Nephron progenitor cell (in vitro differentiated cells): ENCODE measurements at regions not wholly inside any gene's neighbourhood (a gene's known extent, or its start where the extent isn't known, plus 50 kb on each side); places are given as distances from the start of the nearest gene placed in this dataset.

Experiments
- DNase-seq: peaks from one replicate; pipeline ENCODE4 v3.0.0; 2021
- H3K27ac Mint-ChIP-seq: 2 replicates; pipeline ENCODE4 v1.8.0; 2021; ENCODE audit warnings: mild to moderate bottlenecking, moderate library complexity, mixed read lengths
- H3K27me3 Mint-ChIP-seq: 2 replicates; pipeline ENCODE4 v1.8.0; 2021; ENCODE audit warnings: mild to moderate bottlenecking, low read depth, mixed read lengths; ENCODE audit not compliant: poor library complexity
- H3K36me3 Mint-ChIP-seq: 2 replicates; pipeline ENCODE4 v1.8.0; 2021; ENCODE audit warnings: low read depth, mixed read lengths
- H3K4me1 Mint-ChIP-seq: 2 replicates; pipeline ENCODE4 v1.8.0; 2021; ENCODE audit warnings: mixed read lengths
- H3K4me3 Mint-ChIP-seq: 2 replicates; pipeline ENCODE4 v1.8.0; 2021; ENCODE audit warnings: mild to moderate bottlenecking, moderate library complexity, mixed read lengths
- H3K9me3 Mint-ChIP-seq: 2 replicates; pipeline ENCODE4 v1.8.0; 2021; ENCODE audit warnings: mild to moderate bottlenecking, moderate library complexity, mixed read lengths
- CTCF ChIP-seq: fragments of 200-600 bp; sonication (generic); IDR thresholded peaks from 2 replicates; pipeline ENCODE4 v1.5.0; 2021; ENCODE audit warnings: antibody characterized with exemption

DNA sequence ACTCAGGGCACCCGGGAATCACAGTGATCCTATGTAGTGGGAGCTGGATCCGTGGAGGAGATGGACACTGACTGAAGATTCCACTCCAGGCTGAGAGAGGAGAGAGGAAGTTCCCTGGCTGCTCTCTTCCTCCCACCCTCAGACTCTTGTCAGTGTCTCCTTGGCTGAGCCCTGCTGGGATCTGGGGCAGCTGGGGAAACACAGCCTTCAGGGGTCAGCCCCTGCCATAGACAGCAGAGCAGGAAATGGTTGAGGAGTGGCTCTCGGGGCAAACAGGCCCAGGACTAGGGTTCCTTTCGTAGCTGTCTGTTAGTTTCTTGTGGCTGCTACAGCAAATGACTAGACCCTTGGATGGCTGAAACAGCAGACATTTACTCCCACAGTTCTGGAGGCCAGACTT is 174.4 kb upstream of the BMPER start:
- Mint-ChIP-seq H3K27me3 (peaks cover 4% of the 10 kb centered on the region), H3K36me3 (peaks cover 5% of the 10 kb centered on the region), H3K27ac (peak overlapping the region; percentile 89), H3K4me3 (peak overlapping the region; percentile 32), H3K4me1 (peaks cover 92% of the 10 kb centered on the region), H3K9me3 (no peaks in the 10 kb centered on the region)
- TF ChIP-seq CTCF, result no peak
- no peak for DNase-seq

- DNase-seq, result no peak
- Mint-ChIP-seq H3K4me3 (peak overlapping the region; percentile 32), H3K4me1 (peaks cover 95% of the 10 kb centered on the region), H3K27ac (peak overlapping the region; percentile 89), H3K27me3 (peaks cover 4% of the 10 kb centered on the region), H3K36me3 (peaks cover 5% of the 10 kb centered on the region), H3K9me3 (no peaks in the 10 kb centered on the region)
- no peak for TF ChIP-seq CTCF
Measured at GRCh38 chr7:33731912-33732311, 173.4 kb upstream of the BMPER start.

GRCh38 chr7:33732462-33732861 is 172.9 kb upstream of the BMPER start:
- DNase-seq, result no peak
- Mint-ChIP-seq H3K9me3 (no peaks in the 10 kb centered on the region), H3K27me3 (peaks cover 4% of the 10 kb centered on the region), H3K4me3 (no peak overlapping the region), H3K36me3 (peaks cover 5% of the 10 kb centered on the region), H3K27ac (no peak overlapping the region), H3K4me1 (peaks cover 93% of the 10 kb centered on the region)
- no peak for TF ChIP-seq CTCF

DNA sequence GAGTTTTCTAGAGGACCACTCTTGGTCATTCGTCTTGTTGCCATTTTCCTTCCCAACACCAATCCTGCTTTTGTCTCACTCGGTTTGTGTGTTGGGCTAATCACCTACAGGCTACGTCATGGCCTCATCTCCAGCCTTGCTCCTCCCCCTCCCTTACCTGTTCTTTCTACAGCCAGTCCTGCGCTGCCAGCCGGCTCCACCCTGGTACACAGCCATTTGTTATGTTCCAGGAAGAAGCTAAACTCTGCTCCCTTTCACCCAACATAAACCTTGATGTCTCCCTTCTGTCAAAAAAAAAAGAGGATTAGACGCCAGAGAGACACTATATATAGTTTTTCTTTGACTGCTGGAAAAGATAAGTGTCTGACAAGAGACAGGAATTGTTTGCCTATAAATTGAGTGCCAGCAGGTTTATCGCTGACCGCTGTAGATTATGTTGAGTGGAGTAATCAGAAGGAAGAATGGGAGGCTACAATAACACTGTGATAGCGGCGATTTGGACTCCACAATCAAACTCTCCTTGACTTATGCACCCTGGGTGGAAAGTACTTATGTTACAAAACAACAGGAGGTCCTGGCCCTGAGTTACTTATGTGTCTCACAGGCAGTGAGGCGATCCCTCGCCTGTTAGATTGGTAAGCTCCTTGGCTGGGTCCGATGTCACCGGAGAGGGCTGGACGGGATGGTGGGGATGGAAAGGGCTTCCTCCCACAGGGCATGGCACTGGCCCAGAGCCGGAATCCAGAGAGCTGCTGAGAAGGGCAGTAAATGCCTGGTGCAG is 171.3 kb upstream of the BMPER start:
- peaks cover 7% of the 10 kb centered on the region for H3K27me3 Mint-ChIP-seq
- TF ChIP-seq CTCF, result no peak
- DNase-seq, result peak; percentile 47
- no peak overlapping the region for H3K4me3 Mint-ChIP-seq
- H3K27ac Mint-ChIP-seq, result peak overlapping the region; percentile 93
- H3K4me1 Mint-ChIP-seq, result peaks cover 85% of the 10 kb centered on the region
- peaks cover 5% of the 10 kb centered on the region for H3K36me3 Mint-ChIP-seq
- peaks cover 12% of the 10 kb centered on the region for H3K9me3 Mint-ChIP-seq

GRCh38 chr7:33735403-33735802 is 169.9 kb upstream of the BMPER start:
- H3K9me3 Mint-ChIP-seq, result peaks cover 12% of the 10 kb centered on the region
- peaks cover 82% of the 10 kb centered on the region for H3K4me1 Mint-ChIP-seq
- no peak for TF ChIP-seq CTCF
- no peaks in the 10 kb centered on the region for H3K36me3 Mint-ChIP-seq
- H3K27ac Mint-ChIP-seq, result peak overlapping the region; percentile 89
- DNase-seq, result no peak
- no peak overlapping the region for H3K4me3 Mint-ChIP-seq
- H3K27me3 Mint-ChIP-seq, result peaks cover 11% of the 10 kb centered on the region
